ENCODE measurements at regions not wholly inside any gene's neighbourhood (a gene's known extent, or its start where the extent isn't known, plus 50 kb on each side); places are given as distances from the start of the nearest gene placed in this dataset.

DNA sequence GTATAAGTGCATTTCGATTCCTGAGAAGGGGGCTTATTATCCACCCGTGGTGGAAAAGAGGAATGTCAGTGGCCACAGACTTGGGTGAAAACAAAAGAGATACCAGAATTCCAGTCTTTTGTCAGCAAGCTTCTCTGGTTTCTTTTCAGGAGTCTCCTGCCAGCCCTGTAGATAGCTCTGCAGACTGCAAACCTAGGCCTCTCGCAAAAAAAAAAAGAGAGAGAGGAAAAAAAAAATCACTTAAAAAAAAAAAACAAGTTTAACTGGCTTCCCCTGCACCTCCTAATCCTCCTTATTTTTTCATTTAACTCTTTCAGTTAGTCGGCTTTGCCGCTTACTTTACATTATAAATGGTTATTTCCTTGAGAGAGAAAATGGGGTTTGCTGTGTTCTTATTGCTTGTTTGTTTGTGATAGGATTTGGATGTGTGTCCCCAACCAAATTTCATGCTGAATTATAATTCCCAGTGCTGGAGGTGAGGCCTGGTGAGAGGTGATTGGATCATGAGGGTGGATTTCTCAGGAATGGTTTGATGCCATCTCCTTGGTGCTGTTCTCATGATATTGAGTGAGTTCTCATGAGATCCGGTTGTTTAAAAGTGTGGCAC, 170.0 kb downstream of the BCL11B start:
- TF ChIP-seq, protein P1, sequence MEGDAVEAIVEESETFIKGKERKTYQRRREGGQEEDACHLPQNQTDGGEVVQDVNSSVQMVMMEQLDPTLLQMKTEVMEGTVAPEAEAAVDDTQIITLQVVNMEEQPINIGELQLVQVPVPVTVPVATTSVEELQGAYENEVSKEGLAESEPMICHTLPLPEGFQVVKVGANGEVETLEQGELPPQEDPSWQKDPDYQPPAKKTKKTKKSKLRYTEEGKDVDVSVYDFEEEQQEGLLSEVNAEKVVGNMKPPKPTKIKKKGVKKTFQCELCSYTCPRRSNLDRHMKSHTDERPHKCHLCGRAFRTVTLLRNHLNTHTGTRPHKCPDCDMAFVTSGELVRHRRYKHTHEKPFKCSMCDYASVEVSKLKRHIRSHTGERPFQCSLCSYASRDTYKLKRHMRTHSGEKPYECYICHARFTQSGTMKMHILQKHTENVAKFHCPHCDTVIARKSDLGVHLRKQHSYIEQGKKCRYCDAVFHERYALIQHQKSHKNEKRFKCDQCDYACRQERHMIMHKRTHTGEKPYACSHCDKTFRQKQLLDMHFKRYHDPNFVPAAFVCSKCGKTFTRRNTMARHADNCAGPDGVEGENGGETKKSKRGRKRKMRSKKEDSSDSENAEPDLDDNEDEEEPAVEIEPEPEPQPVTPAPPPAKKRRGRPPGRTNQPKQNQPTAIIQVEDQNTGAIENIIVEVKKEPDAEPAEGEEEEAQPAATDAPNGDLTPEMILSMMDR (IDR thresholded peaks at IDR 0.05), result no peak
- no peak for TF ChIP-seq POLR2AphosphoS5 (IDR thresholded peaks at IDR 0.05)
- TF ChIP-seq POLR2A (IDR thresholded peaks at IDR 0.05), result no peak

All from prostate gland (tissue), 2 donors.